ENCODE measurements at regions not wholly inside any gene's neighbourhood (a gene's known extent, or its start where the extent isn't known, plus 50 kb on each side); places are given as distances from the start of the nearest gene placed in this dataset.

- H3K4me3 ChIP-seq (ENCODE audit: low read depth, low read length) = no peak overlapping the region
- POLR2A ChIA-PET = no interaction called here
- DNase-seq (ENCODE audit: low read depth, low spot score) = no peak
- CTCF ChIA-PET = no interaction called here
- TF ChIP-seq, protein P1, sequence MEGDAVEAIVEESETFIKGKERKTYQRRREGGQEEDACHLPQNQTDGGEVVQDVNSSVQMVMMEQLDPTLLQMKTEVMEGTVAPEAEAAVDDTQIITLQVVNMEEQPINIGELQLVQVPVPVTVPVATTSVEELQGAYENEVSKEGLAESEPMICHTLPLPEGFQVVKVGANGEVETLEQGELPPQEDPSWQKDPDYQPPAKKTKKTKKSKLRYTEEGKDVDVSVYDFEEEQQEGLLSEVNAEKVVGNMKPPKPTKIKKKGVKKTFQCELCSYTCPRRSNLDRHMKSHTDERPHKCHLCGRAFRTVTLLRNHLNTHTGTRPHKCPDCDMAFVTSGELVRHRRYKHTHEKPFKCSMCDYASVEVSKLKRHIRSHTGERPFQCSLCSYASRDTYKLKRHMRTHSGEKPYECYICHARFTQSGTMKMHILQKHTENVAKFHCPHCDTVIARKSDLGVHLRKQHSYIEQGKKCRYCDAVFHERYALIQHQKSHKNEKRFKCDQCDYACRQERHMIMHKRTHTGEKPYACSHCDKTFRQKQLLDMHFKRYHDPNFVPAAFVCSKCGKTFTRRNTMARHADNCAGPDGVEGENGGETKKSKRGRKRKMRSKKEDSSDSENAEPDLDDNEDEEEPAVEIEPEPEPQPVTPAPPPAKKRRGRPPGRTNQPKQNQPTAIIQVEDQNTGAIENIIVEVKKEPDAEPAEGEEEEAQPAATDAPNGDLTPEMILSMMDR (IDR thresholded peaks at IDR 0.05; ENCODE audit: insufficient read depth, low read length, missing control alignments) = no peak
Observed at GRCh38 chr21:31450980-31451379, 106.9 kb upstream of the TIAM1 start.

DNA sequence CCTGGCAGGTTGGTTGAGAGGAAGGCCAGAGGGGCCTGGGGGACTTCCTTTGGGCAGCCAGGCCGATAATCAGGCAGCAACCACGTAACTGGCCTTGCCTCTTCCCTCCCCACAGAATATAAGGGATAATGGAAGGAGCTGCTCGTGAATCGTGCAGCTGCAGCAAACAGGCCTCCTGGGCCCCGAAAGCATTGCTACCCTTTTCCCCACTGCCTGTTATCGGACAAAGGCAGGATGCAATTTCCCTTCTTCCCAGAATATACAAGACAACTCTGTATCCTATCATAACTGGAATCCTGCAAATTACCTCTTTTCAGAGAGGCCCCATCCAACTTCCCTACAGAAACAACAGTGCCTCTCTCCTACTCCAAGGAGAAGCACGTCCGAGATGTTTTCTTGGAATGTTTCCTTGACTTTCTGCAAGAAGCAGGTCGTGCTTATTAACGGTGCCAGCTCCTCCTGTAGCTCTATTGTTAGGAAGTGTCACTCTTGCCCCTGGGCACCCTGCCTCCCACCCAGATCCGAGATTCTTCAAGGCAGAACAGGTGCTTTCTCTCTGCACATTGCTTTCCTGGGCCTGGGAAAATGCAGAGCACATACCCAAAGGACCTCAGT is 106.0 kb upstream of the TIAM1 start:
- H3K4me3 ChIP-seq (ENCODE audit: low read depth, low read length) = no peak overlapping the region
- ChIA-PET CTCF (no interaction called here), POLR2A (no interaction called here)
- TF ChIP-seq, protein P1 (IDR thresholded peaks at IDR 0.05; ENCODE audit: insufficient read depth, low read length, missing control alignments) = no peak
- no peak for DNase-seq (ENCODE audit: low read depth, low spot score)

DNA sequence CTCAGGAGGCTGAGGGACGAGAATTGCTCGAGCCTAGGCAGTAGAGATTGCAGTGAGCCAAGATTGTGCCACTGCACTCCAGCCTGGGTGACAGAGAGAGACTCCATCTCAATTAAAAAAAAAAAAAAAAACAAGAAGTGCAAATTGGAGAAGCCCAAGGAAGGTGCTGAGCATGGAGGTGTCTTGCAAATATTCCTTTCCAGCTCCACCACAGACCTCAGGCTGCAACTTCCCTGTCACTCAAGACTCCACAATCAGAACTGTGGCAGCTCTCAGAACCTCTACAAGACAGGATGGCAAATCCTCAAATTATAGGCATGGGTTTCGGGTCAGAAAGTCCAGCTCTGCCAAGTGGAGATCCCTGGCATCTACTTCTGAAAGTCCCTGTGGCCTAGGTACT is 104.4 kb upstream of the TIAM1 start:
- ChIA-PET CTCF (no interaction called here), POLR2A (no interaction called here)
- no peak for DNase-seq (ENCODE audit: low read depth, low spot score)
- TF ChIP-seq, protein P1 (IDR thresholded peaks at IDR 0.05; ENCODE audit: insufficient read depth, low read length, missing control alignments) = no peak
- H3K4me3 ChIP-seq (ENCODE audit: low read depth, low read length) = no peak overlapping the region

DNA sequence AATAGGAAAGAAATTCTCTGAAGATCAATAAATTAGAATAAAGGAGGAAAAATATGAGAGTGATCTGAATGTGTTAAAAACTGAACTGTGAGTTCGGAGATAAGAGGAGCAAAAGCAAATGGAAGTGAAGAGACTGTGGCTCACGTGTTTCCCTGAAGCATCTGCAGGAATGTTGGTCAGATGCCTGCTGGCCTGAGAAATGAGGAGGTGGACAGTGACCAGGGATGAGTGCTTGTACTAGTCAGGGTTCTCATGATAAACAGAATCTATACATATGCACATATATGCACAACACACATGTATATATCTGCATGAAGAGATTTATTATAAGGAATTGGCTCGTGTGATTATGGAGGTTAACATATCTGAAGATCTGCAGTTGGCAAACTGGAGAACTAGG is 103.4 kb upstream of the TIAM1 start:
- CTCF ChIA-PET = no interaction called here
- H3K4me3 ChIP-seq (ENCODE audit: low read depth, low read length) = no peak overlapping the region
- TF ChIP-seq, protein P1 (IDR thresholded peaks at IDR 0.05; ENCODE audit: insufficient read depth, low read length, missing control alignments) = no peak
- POLR2A ChIA-PET = no interaction called here
- peak; percentile 38 for DNase-seq (ENCODE audit: low read depth, low spot score)

- CTCF ChIA-PET = no interaction called here
- no peak for DNase-seq (ENCODE audit: low read depth, low spot score)
- POLR2A ChIA-PET = no interaction called here
- TF ChIP-seq, protein P1 (IDR thresholded peaks at IDR 0.05; ENCODE audit: insufficient read depth, low read length, missing control alignments) = no peak
- H3K4me3 ChIP-seq (ENCODE audit: low read depth, low read length) = no peak overlapping the region
Observed at GRCh38 chr21:31446226-31446855, 102.3 kb upstream of the TIAM1 start.

DNA sequence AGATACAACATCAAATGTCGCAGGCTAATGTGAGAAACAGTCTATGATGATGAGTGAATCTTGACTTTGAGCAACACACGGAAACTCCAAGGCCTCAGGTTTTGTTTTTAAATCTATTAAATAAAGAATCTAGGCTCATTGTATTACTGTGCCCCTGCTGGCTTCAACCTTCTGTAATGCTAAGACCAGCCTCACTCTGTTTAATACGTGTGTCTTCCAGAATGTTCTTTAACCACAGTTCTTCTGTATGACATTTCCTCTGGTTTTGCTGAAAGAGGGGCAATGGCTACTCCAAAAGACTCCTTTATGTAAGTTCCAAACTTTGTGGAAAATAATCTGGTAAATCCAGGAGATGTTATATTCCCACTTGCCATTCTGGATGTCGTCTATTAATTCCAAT is 101.1 kb upstream of the TIAM1 start:
- ChIA-PET POLR2A (no interaction called here), CTCF (no interaction called here)
- H3K4me3 ChIP-seq (ENCODE audit: low read depth, low read length) = no peak overlapping the region
- no peak for DNase-seq (ENCODE audit: low read depth, low spot score)
- TF ChIP-seq, protein P1 (IDR thresholded peaks at IDR 0.05; ENCODE audit: insufficient read depth, low read length, missing control alignments) = no peak
